HepG2 (cell line): ENCODE measurements at regions not wholly inside any gene's neighbourhood (a gene's known extent, or its start where the extent isn't known, plus 50 kb on each side); places are given as distances from the start of the nearest gene placed in this dataset.

ENCODE experiments used
- ATAC-seq: fragments of 200-7000 bp; cut with Tn5 transposase; 3 replicates; pipeline ENCODE4 v1.9.1; 2020; ENCODE audit warnings: mild to moderate bottlenecking, moderate library complexity
- BruUV-seq: library from RNA; stranded (reverse); fragments of 400-500 nt; replicated peaks from 2 replicates; lab custom pipeline; 2021; lab: Mats Ljungman, UMichigan
- CTCF ChIA-PET: fragments of 300-600 bp; formaldehyde crosslinking; extraction: SDS; loops from one replicate; lab custom pipeline; 2021; ENCODE audit warnings: low total read pairs, inconsistent platforms, low intra/inter-chr PET ratio; lab: Yijun Ruan, JAX
- POLR2A ChIA-PET: fragments of 350-600 bp; sonication (Branson Sonifier 250); formaldehyde crosslinking; loops from one replicate; lab custom pipeline; 2020; ENCODE audit warnings: antibody characterized with exemption, inconsistent platforms; lab: Yijun Ruan, JAX
- DNase-seq: peaks from one replicate; pipeline ENCODE4 v3.0.0-alpha.2; 2015; ENCODE audit warnings: low spot score
- FAIRE-seq: peaks from 3 replicates; lab custom pipeline; 2011; peaks lifted over from hg19 to GRCh38; lab: Jason Lieb, UNC
- H2AFZ ChIP-seq: one replicate; pipeline ENCODE4 v1.6.1; 2011; ENCODE audit warnings: low read length, inconsistent platforms
- H3K27ac ChIP-seq: fragments of 300-600 bp; 3 replicates; pipeline ENCODE4 v1.8.0; 2011; ENCODE audit warnings: mixed run types, mild to moderate bottlenecking, mixed read lengths, low read length, inconsistent platforms; ENCODE audit not compliant: insufficient read depth; ENCODE audit errors: extremely low read length
- H3K27me3 ChIP-seq, 2 experiments: fragments of 200-600 bp in 1 of 2; 2 replicates in 1 of 2; 3 replicates in 1 of 2; pipeline versions ENCODE4 v1.6.0 to v1.8.0; 2011; ENCODE audit warnings: low read length in 2 of 2, mild to moderate bottlenecking in 2 of 2, moderate library complexity in 2 of 2, inconsistent platforms in 1 of 2; ENCODE audit not compliant: insufficient read depth in 2 of 2, control insufficient read depth in 1 of 2
- H3K36me3 ChIP-seq, 2 experiments: fragments of 200-600 bp in 1 of 2; replicated peaks in 1 of 2; 2 replicates in 1 of 2; 3 replicates in 1 of 2; pipeline versions ENCODE4 v1.5.1 to v1.8.0; 2011; ENCODE audit warnings: low read length in 2 of 2, inconsistent platforms in 1 of 2; ENCODE audit not compliant: insufficient read depth in 2 of 2, control insufficient read depth in 1 of 2
- H3K4me1 ChIP-seq: 2 replicates; pipeline ENCODE4 v1.5.1; 2012; ENCODE audit warnings: low read length, inconsistent platforms; ENCODE audit not compliant: insufficient read depth
- H3K4me2 ChIP-seq: 2 replicates; pipeline ENCODE4 v1.6.0; 2011; ENCODE audit warnings: low read depth, low read length, inconsistent platforms
- H3K4me3 ChIP-seq, 3 experiments: fragments of 200-600 bp in 1 of 3; sonication (generic), shearing (Covaris generic) in 1 of 3; replicated peaks in 1 of 3; 2 replicates each; pipeline ENCODE4 v1.5.1; 2011 to 2016; ENCODE audit warnings: low read length in 3 of 3, inconsistent platforms in 2 of 3, low read depth in 2 of 3, mild to moderate bottlenecking in 2 of 3, control low read depth in 1 of 3, mixed read lengths in 1 of 3; ENCODE audit not compliant: insufficient read depth in 1 of 3
- H3K79me2 ChIP-seq: one replicate; pipeline ENCODE4 v1.6.1; 2011; ENCODE audit warnings: low read length, inconsistent platforms; ENCODE audit not compliant: insufficient read depth
- H3K9ac ChIP-seq: 2 replicates; pipeline ENCODE4 v1.6.0; 2011; ENCODE audit warnings: mild to moderate bottlenecking, low read depth, low read length, inconsistent platforms; ENCODE audit not compliant: insufficient read depth
- H3K9me3 ChIP-seq: 2 replicates; pipeline ENCODE4 v1.5.1; 2012; ENCODE audit warnings: mild to moderate bottlenecking, low read length
- H4K20me1 ChIP-seq: 2 replicates; pipeline ENCODE4 v1.6.0; 2011; ENCODE audit warnings: inconsistent platforms, mild to moderate bottlenecking, low read length, moderate library complexity; ENCODE audit not compliant: insufficient read depth
- NBN ChIP-seq: fragments of 450-650 bp; conservative IDR thresholded peaks from 2 replicates; pipeline ENCODE4 v1.6.1; 2017
- YEATS4 ChIP-seq: sonication (generic); formaldehyde crosslinking; IDR thresholded peaks from 2 replicates; pipeline ENCODE4 v1.4.0; 2020; ENCODE audit warnings: missing genetic modification reagents, borderline replicate concordance
- ZBTB8A ChIP-seq: sonication (generic); formaldehyde crosslinking; IDR thresholded peaks from 2 replicates; pipeline ENCODE4 v1.4.0; 2020; ENCODE audit warnings: mild to moderate bottlenecking, low read depth, missing genetic modification reagents, borderline replicate concordance
- ZFAT ChIP-seq: sonication (generic); formaldehyde crosslinking; conservative IDR thresholded peaks from 2 replicates; pipeline ENCODE4 v1.8.1; 2023; ENCODE audit warnings: missing genetic modification reagents, inconsistent platforms
- ZIK1 ChIP-seq: sonication (generic); formaldehyde crosslinking; IDR thresholded peaks from 2 replicates; pipeline ENCODE4 v1.5.0; 2020; ENCODE audit warnings: mild to moderate bottlenecking, low read depth, missing genetic modification reagents, borderline replicate concordance
- ZNF160 ChIP-seq: sonication (generic); formaldehyde crosslinking; IDR thresholded peaks from 2 replicates; pipeline ENCODE4 v1.8.0; 2022; ENCODE audit warnings: mild to moderate bottlenecking, inconsistent platforms, missing genetic modification reagents
- ZNF17 ChIP-seq: sonication (generic); formaldehyde crosslinking; IDR thresholded peaks from 2 replicates; pipeline ENCODE4 v1.5.0; 2020; ENCODE audit warnings: mild to moderate bottlenecking, missing genetic modification reagents
- WGBS: methylation state at CpG from one replicate; pipeline ENCODE4 v1.1.6; 2017; ENCODE audit warnings: low lambda C conversion rate; 5-methylcytosine and 5-hydroxymethylcytosine counted together
- in situ Hi-C: cut with HindIII; loops from 2 replicates; pipeline ENCODE4 v1.10.0; 2017; ENCODE audit warnings: low pct_unique_long_range_greater_than_20kb; ENCODE audit not compliant: extremely low pct_ligation_motif_present
- intact Hi-C: fragments of 100-400 bp; cut with micrococcal nuclease; formaldehyde crosslinking; loops from one replicate; pipeline ENCODE4 v1.10.0; 2022; ENCODE audit not compliant: unreplicated experiment
- TF ChIP-seq, protein P1 (sequence below): IDR thresholded peaks from 2 replicates; pipeline ENCODE4 v1.6.1; 2016; ENCODE audit warnings: low read depth, borderline replicate concordance
- TF ChIP-seq, protein P2 (sequence below): sonication (generic); formaldehyde crosslinking; conservative IDR thresholded peaks from 2 replicates; pipeline ENCODE4 v1.8.0; 2022; ENCODE audit warnings: low read depth, missing genetic modification reagents

DNA sequence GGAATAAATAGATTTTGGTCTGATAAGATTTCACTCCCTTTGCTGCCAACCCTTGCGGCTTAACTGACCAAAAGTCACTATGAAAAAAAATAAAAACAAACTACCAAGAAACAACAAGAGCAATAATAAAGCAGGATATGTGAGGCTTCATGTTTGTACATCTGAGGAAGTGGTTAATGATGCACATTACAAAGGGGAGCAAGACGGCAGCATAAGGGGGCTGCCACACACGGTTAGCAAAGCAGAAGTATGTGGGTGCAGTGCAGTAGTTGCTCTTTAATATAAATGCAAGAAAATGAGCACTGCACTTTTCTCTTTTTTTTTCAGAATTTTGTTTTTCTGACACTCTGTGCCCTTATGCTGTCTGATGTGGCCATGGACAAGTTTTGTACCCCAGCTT, 377.1 kb upstream of the CNTNAP5 start:
- in situ Hi-C loops (no loop called here), intact Hi-C loops (no loop called here)
- CTCF ChIA-PET = no interaction called here
- ATAC-seq (no peak), FAIRE-seq (no peak), DNase-seq (no peak)
- Histone ChIP-seq H2AFZ (no peak overlapping the region), H3K27me3 (no peaks in the 10 kb centered on the region), H3K4me1 (no peaks in the 10 kb centered on the region), H3K9ac (no peak overlapping the region), H3K27ac (no peak overlapping the region), H3K36me3 (no peaks in the 10 kb centered on the region), H3K9me3 (peaks cover 97% of the 10 kb centered on the region), H3K79me2 (no peaks in the 10 kb centered on the region), H3K4me2 (no peak overlapping the region), H3K4me3 (no peak overlapping the region), H4K20me1 (no peaks in the 10 kb centered on the region)
- POLR2A ChIA-PET = no interaction called here
- no TSS peak for BruUV-seq
- no peak for TF ChIP-seq YEATS4 (CRISPR knock-in tag)
- TF ChIP-seq ZBTB8A (CRISPR knock-in tag) = no peak
- TF ChIP-seq, protein P1, sequence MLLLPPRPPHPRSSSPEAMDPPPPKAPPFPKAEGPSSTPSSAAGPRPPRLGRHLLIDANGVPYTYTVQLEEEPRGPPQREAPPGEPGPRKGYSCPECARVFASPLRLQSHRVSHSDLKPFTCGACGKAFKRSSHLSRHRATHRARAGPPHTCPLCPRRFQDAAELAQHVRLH (CRISPR knock-in tag) = no peak
- no peak for TF ChIP-seq NBN
- no peak for TF ChIP-seq ZNF160 (CRISPR knock-in tag)
- TF ChIP-seq, protein P2, sequence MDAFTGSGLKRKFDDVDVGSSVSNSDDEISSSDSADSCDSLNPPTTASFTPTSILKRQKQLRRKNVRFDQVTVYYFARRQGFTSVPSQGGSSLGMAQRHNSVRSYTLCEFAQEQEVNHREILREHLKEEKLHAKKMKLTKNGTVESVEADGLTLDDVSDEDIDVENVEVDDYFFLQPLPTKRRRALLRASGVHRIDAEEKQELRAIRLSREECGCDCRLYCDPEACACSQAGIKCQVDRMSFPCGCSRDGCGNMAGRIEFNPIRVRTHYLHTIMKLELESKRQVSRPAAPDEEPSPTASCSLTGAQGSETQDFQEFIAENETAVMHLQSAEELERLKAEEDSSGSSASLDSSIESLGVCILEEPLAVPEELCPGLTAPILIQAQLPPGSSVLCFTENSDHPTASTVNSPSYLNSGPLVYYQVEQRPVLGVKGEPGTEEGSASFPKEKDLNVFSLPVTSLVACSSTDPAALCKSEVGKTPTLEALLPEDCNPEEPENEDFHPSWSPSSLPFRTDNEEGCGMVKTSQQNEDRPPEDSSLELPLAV = no peak
- TF ChIP-seq ZIK1 (CRISPR knock-in tag) = no peak
- no peak for TF ChIP-seq ZFAT
- TF ChIP-seq ZNF17 (CRISPR knock-in tag) = no peak
- 22% methylated on average over 3 of the region's 3 CpGs for WGBS
